WTC11 (cell line): ENCODE measurements at regions not wholly inside any gene's neighbourhood (a gene's known extent, or its start where the extent isn't known, plus 50 kb on each side); places are given as distances from the start of the nearest gene placed in this dataset.

ENCODE experiments used
- ATAC-seq: fragments of 200-7000 bp; cut with Tn5 transposase; 2 replicates; pipeline ENCODE4 v1.10.0; 2021; ENCODE audit warnings: mild to moderate bottlenecking, moderate library complexity
- CTCF ChIA-PET: fragments of 300-600 bp; sonication (Branson Sonifier 250); formaldehyde crosslinking; loops from one replicate; lab custom pipeline; 2021; ENCODE audit warnings: antibody characterized with exemption; lab: Charles Lee
- POLR2A ChIA-PET: fragments of 350-600 bp; sonication (Branson Sonifier 250); formaldehyde crosslinking; loops from one replicate; lab custom pipeline; 2021; ENCODE audit warnings: antibody characterized with exemption; lab: Charles Lee
- DNase-seq: peaks from one replicate; pipeline ENCODE4 v3.0.0; 2021; ENCODE audit warnings: low spot score
- H3K27ac Mint-ChIP-seq: 2 replicates; pipeline ENCODE4 v1.8.0; 2021; ENCODE audit warnings: mixed read lengths
- H3K27me3 Mint-ChIP-seq: 2 replicates; pipeline ENCODE4 v1.8.0; 2021; ENCODE audit warnings: low read depth, mild to moderate bottlenecking, moderate library complexity, mixed read lengths
- H3K36me3 Mint-ChIP-seq: 2 replicates; pipeline ENCODE4 v1.8.0; 2021; ENCODE audit warnings: mixed read lengths
- H3K4me1 Mint-ChIP-seq: 2 replicates; pipeline ENCODE4 v1.8.0; 2022; ENCODE audit warnings: mixed read lengths
- H3K4me3 Mint-ChIP-seq: 2 replicates; pipeline ENCODE4 v1.8.0; 2021; ENCODE audit warnings: mild to moderate bottlenecking, moderate library complexity, mixed read lengths
- H3K9me3 Mint-ChIP-seq: 2 replicates; pipeline ENCODE4 v1.8.0; 2021; ENCODE audit warnings: mixed read lengths
- ATF1 ChIP-seq: sonication (generic); formaldehyde crosslinking; IDR thresholded peaks from 2 replicates; pipeline ENCODE4 v1.8.1; 2023; ENCODE audit warnings: mild to moderate bottlenecking, moderate library complexity, missing genetic modification reagents
- CBFB ChIP-seq: sonication (generic); formaldehyde crosslinking; IDR thresholded peaks from 2 replicates; pipeline ENCODE4 v1.8.1; 2022; ENCODE audit warnings: mild to moderate bottlenecking, low read depth, missing genetic modification reagents
- CREB1 ChIP-seq: sonication (generic); formaldehyde crosslinking; IDR thresholded peaks from 2 replicates; pipeline ENCODE4 v1.8.0; 2023; ENCODE audit warnings: mild to moderate bottlenecking, missing genetic modification reagents
- CREM ChIP-seq: sonication (generic); formaldehyde crosslinking; IDR thresholded peaks from 2 replicates; pipeline ENCODE4 v1.8.1; 2022; ENCODE audit warnings: mild to moderate bottlenecking, missing genetic modification reagents, moderate library complexity
- EMX1 ChIP-seq: fragments of 250-450 bp; sonication (Bioruptor Pico); IDR thresholded peaks from 2 replicates; pipeline ENCODE4 v1.8.0; 2021; ENCODE audit warnings: mild to moderate bottlenecking
- FOXP1 ChIP-seq: sonication (generic); formaldehyde crosslinking; IDR thresholded peaks from 2 replicates; pipeline ENCODE4 v1.8.0; 2022; ENCODE audit warnings: missing genetic modification reagents, mild to moderate bottlenecking, moderate library complexity, borderline replicate concordance
- JAZF1 ChIP-seq: fragments of 250-450 bp; sonication (Bioruptor Pico); IDR thresholded peaks from 2 replicates; pipeline ENCODE4 v1.9.0; 2021; ENCODE audit warnings: moderate library complexity, mild to moderate bottlenecking, inconsistent platforms
- JUN ChIP-seq: sonication (generic); formaldehyde crosslinking; IDR thresholded peaks from 2 replicates; pipeline ENCODE4 v1.8.0; 2023; ENCODE audit warnings: mild to moderate bottlenecking, missing genetic modification reagents
- MXD4 ChIP-seq: fragments of 250-450 bp; sonication (Bioruptor Pico); IDR thresholded peaks from 2 replicates; pipeline ENCODE4 v1.8.0; 2021; ENCODE audit warnings: mild to moderate bottlenecking, moderate library complexity, borderline replicate concordance
- MYBL2 ChIP-seq: sonication (generic); formaldehyde crosslinking; IDR thresholded peaks from 2 replicates; pipeline ENCODE4 v1.8.1; 2023; ENCODE audit warnings: mild to moderate bottlenecking, moderate library complexity, missing genetic modification reagents
- NR2C2 ChIP-seq: sonication (generic); formaldehyde crosslinking; IDR thresholded peaks from 2 replicates; pipeline ENCODE4 v1.8.0; 2022; ENCODE audit warnings: mild to moderate bottlenecking, missing genetic modification reagents
- NR3C1 ChIP-seq: sonication (generic); formaldehyde crosslinking; conservative IDR thresholded peaks from 2 replicates; pipeline ENCODE4 v1.8.1; 2023; ENCODE audit warnings: low read depth, mild to moderate bottlenecking, missing genetic modification reagents
- OVOL2 ChIP-seq: fragments of 250-450 bp; sonication (Bioruptor Pico); IDR thresholded peaks from 2 replicates; pipeline ENCODE4 v1.9.0; 2021; ENCODE audit warnings: mild to moderate bottlenecking, borderline replicate concordance
- SMAD3 ChIP-seq: sonication (generic); formaldehyde crosslinking; IDR thresholded peaks from 2 replicates; pipeline ENCODE4 v1.8.0; 2022; ENCODE audit warnings: missing genetic modification reagents, mild to moderate bottlenecking, borderline replicate concordance
- SMAD4 ChIP-seq: sonication (generic); formaldehyde crosslinking; IDR thresholded peaks from 2 replicates; pipeline ENCODE4 v1.8.0; 2022; ENCODE audit warnings: mild to moderate bottlenecking, missing genetic modification reagents
- TEAD1 ChIP-seq: sonication (generic); formaldehyde crosslinking; IDR thresholded peaks from 2 replicates; pipeline ENCODE4 v1.8.0; 2022; ENCODE audit warnings: mild to moderate bottlenecking, missing genetic modification reagents
- ZBTB43 ChIP-seq: sonication (generic); formaldehyde crosslinking; IDR thresholded peaks from 2 replicates; pipeline ENCODE4 v1.8.1; 2023; ENCODE audit warnings: mild to moderate bottlenecking, missing genetic modification reagents
- ZMAT4 ChIP-seq: fragments of 250-450 bp; sonication (Bioruptor Pico); IDR thresholded peaks from 2 replicates; pipeline ENCODE4 v1.9.0; 2021; ENCODE audit warnings: mild to moderate bottlenecking
- ZNF121 ChIP-seq: sonication (generic); formaldehyde crosslinking; IDR thresholded peaks from 2 replicates; pipeline ENCODE4 v1.8.0; 2023; ENCODE audit warnings: missing genetic modification reagents
- ZNF138 ChIP-seq: sonication (generic); formaldehyde crosslinking; conservative IDR thresholded peaks from 2 replicates; pipeline ENCODE4 v1.8.1; 2022; ENCODE audit warnings: mild to moderate bottlenecking, moderate library complexity, missing genetic modification reagents
- ZNF232 ChIP-seq: sonication (generic); formaldehyde crosslinking; IDR thresholded peaks from 2 replicates; pipeline ENCODE4 v1.8.0; 2022; ENCODE audit warnings: mild to moderate bottlenecking, missing genetic modification reagents
- ZNF423 ChIP-seq: fragments of 250-450 bp; sonication (Bioruptor Pico); IDR thresholded peaks from 2 replicates; pipeline ENCODE4 v2.1.2; 2022; ENCODE audit warnings: mild to moderate bottlenecking, moderate library complexity
- ZSCAN18 ChIP-seq: fragments of 250-450 bp; sonication (Bioruptor Pico); IDR thresholded peaks from 2 replicates; pipeline ENCODE4 v2.1.2; 2022; ENCODE audit warnings: mild to moderate bottlenecking, moderate library complexity
- TF ChIP-seq, protein P1 (sequence below): sonication (generic); formaldehyde crosslinking; IDR thresholded peaks from 2 replicates; pipeline ENCODE4 v1.8.1; 2022; ENCODE audit warnings: missing genetic modification reagents, borderline replicate concordance
- TF ChIP-seq, protein P2 (sequence below): sonication (generic); formaldehyde crosslinking; IDR thresholded peaks from 2 replicates; pipeline ENCODE4 v1.8.0; 2022; ENCODE audit warnings: mild to moderate bottlenecking, missing genetic modification reagents
- TF ChIP-seq, protein P3 (sequence below): sonication (generic); formaldehyde crosslinking; IDR thresholded peaks from 2 replicates; pipeline ENCODE4 v1.8.1; 2023; ENCODE audit warnings: mild to moderate bottlenecking, missing genetic modification reagents
- TF ChIP-seq, protein P4 (sequence below): fragments of 250-450 bp; sonication (Bioruptor Pico); IDR thresholded peaks from 2 replicates; pipeline ENCODE4 v1.9.0; 2021; ENCODE audit warnings: moderate library complexity, mild to moderate bottlenecking, inconsistent platforms, borderline replicate concordance

- Mint-ChIP-seq H3K4me1 (peaks cover 7% of the 10 kb centered on the region; the same call in 1 of the 2 replicates), H3K4me3 (no peak overlapping the region)
- CTCF ChIA-PET = no interaction called here
- no peak for TF ChIP-seq NR2C2
- no peak for TF ChIP-seq EMX1
- no peak for TF ChIP-seq ZMAT4 (CRISPR knock-in tag)
- TF ChIP-seq JUN (CRISPR knock-in tag) = no peak
- no peak for TF ChIP-seq CREM (CRISPR knock-in tag)
- TF ChIP-seq, protein P1, sequence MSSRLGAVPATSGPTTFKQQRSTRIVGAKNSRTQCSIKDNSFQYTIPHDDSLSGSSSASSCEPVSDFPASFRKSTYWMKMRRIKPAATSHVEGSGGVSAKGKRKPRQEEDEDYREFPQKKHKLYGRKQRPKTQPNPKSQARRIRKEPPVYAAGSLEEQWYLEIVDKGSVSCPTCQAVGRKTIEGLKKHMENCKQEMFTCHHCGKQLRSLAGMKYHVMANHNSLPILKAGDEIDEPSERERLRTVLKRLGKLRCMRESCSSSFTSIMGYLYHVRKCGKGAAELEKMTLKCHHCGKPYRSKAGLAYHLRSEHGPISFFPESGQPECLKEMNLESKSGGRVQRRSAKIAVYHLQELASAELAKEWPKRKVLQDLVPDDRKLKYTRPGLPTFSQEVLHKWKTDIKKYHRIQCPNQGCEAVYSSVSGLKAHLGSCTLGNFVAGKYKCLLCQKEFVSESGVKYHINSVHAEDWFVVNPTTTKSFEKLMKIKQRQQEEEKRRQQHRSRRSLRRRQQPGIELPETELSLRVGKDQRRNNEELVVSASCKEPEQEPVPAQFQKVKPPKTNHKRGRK (CRISPR knock-in tag) = no peak
- no peak for TF ChIP-seq ZSCAN18
- TF ChIP-seq ZNF232 = no peak
- no peak for TF ChIP-seq ZNF121
- TF ChIP-seq SMAD3 (CRISPR knock-in tag) = no peak
- no peak for TF ChIP-seq ZNF138 (CRISPR knock-in tag)
- no peak for TF ChIP-seq CBFB (CRISPR knock-in tag)
- no peak for TF ChIP-seq OVOL2
- no peak for TF ChIP-seq ZNF423 (CRISPR knock-in tag)
- TF ChIP-seq, all 79 proteins: peak for 0
- H3K9me3 Mint-ChIP-seq = peaks cover 15% of the 10 kb centered on the region
- ATAC-seq (no peak), DNase-seq (no peak)
- H3K27ac Mint-ChIP-seq = no peak overlapping the region
- H3K36me3 Mint-ChIP-seq = peaks cover 11% of the 10 kb centered on the region
- no peaks in the 10 kb centered on the region for H3K27me3 Mint-ChIP-seq
- POLR2A ChIA-PET = no interaction called here
Measured at GRCh38 chr10:10209167-10209566, 808.5 kb upstream of the CELF2 start.

- no peak overlapping the region for H3K4me3 Mint-ChIP-seq
- POLR2A ChIA-PET = no interaction called here
- no peak for DNase-seq
- CTCF ChIA-PET = no interaction called here
- no peak overlapping the region for H3K27ac Mint-ChIP-seq
- TF ChIP-seq NR3C1 (CRISPR knock-in tag) = no peak
- no peak for TF ChIP-seq JAZF1 (CRISPR knock-in tag)
- no peak for TF ChIP-seq SMAD4
- TF ChIP-seq MYBL2 (CRISPR knock-in tag) = no peak
- no peak for TF ChIP-seq JUN (CRISPR knock-in tag)
- TF ChIP-seq, protein P2, sequence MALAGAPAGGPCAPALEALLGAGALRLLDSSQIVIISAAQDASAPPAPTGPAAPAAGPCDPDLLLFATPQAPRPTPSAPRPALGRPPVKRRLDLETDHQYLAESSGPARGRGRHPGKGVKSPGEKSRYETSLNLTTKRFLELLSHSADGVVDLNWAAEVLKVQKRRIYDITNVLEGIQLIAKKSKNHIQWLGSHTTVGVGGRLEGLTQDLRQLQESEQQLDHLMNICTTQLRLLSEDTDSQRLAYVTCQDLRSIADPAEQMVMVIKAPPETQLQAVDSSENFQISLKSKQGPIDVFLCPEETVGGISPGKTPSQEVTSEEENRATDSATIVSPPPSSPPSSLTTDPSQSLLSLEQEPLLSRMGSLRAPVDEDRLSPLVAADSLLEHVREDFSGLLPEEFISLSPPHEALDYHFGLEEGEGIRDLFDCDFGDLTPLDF = no peak
- TF ChIP-seq ZNF121 = no peak
- no peak for TF ChIP-seq TEAD1 (CRISPR knock-in tag)
- ATAC-seq = no peak
- H3K36me3 Mint-ChIP-seq = no peaks in the 10 kb centered on the region
- peaks cover 7% of the 10 kb centered on the region; the same call in 1 of the 2 replicates for H3K4me1 Mint-ChIP-seq
- 0 out of 2 replicates have a peak, but pooled peaks cover 3% of the 10 kb centered on the region for H3K9me3 Mint-ChIP-seq
- no peaks in the 10 kb centered on the region for H3K27me3 Mint-ChIP-seq
Measured at GRCh38 chr10:10211409-10211808, 806.3 kb upstream of the CELF2 start.

DNA sequence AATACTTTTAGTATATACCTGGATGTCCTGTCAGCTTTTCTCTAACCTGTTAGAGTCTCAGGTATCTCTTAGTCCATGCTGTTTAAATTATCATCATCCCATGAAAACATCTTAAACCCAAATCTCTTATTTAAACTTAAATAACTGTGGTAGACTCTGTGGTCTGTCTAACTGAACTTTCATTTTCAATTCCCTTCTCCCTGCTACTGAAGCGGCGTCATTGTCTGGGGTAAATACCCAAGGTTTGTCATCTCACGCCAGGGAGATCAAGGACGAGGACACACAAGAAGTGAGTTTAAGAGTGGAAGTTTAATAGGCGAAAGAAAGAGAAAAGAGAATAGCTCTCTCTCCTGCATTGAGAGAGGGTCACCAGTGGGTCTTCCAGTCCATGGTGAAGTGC, 804.4 kb upstream of the CELF2 start:
- ChIA-PET CTCF (no interaction called here), POLR2A (no interaction called here)
- ATAC-seq = no peak
- Mint-ChIP-seq H3K36me3 (no peaks in the 10 kb centered on the region), H3K27ac (no peak overlapping the region), H3K4me3 (no peak overlapping the region), H3K27me3 (no peaks in the 10 kb centered on the region), H3K4me1 (peaks cover 7% of the 10 kb centered on the region; the same call in 1 of the 2 replicates), H3K9me3 (no peaks in the 10 kb centered on the region)
- DNase-seq = no peak
- TF ChIP-seq MXD4 (CRISPR knock-in tag) (no peak), ATF1 (no peak), ZNF423 (CRISPR knock-in tag) (no peak), TEAD1 (CRISPR knock-in tag) (no peak), CREB1 (no peak), FOXP1 (CRISPR knock-in tag) (no peak), ZBTB43 (CRISPR knock-in tag) (no peak), SMAD4 (no peak), ZNF232 (no peak)
- TF ChIP-seq, protein P3, sequence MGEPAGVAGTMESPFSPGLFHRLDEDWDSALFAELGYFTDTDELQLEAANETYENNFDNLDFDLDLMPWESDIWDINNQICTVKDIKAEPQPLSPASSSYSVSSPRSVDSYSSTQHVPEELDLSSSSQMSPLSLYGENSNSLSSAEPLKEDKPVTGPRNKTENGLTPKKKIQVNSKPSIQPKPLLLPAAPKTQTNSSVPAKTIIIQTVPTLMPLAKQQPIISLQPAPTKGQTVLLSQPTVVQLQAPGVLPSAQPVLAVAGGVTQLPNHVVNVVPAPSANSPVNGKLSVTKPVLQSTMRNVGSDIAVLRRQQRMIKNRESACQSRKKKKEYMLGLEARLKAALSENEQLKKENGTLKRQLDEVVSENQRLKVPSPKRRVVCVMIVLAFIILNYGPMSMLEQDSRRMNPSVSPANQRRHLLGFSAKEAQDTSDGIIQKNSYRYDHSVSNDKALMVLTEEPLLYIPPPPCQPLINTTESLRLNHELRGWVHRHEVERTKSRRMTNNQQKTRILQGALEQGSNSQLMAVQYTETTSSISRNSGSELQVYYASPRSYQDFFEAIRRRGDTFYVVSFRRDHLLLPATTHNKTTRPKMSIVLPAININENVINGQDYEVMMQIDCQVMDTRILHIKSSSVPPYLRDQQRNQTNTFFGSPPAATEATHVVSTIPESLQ (CRISPR knock-in tag) = no peak
- TF ChIP-seq, protein P4, sequence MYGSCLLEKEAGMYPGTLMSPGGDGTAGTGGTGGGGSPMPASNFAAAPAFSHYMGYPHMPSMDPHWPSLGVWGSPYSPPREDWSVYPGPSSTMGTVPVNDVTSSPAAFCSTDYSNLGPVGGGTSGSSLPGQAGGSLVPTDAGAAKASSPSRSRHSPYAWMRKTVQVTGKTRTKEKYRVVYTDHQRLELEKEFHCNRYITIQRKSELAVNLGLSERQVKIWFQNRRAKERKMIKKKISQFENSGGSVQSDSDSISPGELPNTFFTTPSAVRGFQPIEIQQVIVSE (CRISPR knock-in tag) = no peak
